ENCODE measurements at regions not wholly inside any gene's neighbourhood (a gene's known extent, or its start where the extent isn't known, plus 50 kb on each side); places are given as distances from the start of the nearest gene placed in this dataset.
"Not testable (repeated sequence)": the region's sequence is repeated elsewhere in the genome, so short reads cannot be mapped to it uniquely, and the experiment has no call there.

DNA sequence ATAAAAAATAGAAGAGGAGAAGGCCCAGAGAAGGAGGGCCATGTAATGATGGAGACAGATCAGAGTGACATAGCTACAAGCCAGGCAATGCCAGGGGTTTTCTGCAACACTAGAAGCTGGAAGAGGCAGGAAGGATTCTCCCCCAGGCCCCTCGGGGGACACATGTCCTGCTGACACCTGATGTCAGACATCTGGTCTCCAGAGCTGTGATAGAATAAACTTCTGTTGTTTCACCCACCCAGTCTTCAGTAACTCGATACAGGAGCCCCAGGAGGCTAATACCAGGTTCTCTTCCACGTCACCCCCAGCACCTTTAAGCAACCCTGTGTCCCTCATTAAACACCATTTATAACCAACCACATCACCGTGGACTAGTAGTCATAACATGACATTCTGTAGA is 94.9 kb downstream of the TMEM130 start:
- no peak for DNase-seq (ENCODE audit: low read depth)

- DNase-seq (ENCODE audit: low read depth), result no peak
Observed at GRCh38 chr7:98777051-98777450, 92.8 kb downstream of the TMEM130 start.

- no peak for DNase-seq (ENCODE audit: low read depth)
Observed at GRCh38 chr7:98778421-98778820, 91.4 kb downstream of the TMEM130 start.

DNA sequence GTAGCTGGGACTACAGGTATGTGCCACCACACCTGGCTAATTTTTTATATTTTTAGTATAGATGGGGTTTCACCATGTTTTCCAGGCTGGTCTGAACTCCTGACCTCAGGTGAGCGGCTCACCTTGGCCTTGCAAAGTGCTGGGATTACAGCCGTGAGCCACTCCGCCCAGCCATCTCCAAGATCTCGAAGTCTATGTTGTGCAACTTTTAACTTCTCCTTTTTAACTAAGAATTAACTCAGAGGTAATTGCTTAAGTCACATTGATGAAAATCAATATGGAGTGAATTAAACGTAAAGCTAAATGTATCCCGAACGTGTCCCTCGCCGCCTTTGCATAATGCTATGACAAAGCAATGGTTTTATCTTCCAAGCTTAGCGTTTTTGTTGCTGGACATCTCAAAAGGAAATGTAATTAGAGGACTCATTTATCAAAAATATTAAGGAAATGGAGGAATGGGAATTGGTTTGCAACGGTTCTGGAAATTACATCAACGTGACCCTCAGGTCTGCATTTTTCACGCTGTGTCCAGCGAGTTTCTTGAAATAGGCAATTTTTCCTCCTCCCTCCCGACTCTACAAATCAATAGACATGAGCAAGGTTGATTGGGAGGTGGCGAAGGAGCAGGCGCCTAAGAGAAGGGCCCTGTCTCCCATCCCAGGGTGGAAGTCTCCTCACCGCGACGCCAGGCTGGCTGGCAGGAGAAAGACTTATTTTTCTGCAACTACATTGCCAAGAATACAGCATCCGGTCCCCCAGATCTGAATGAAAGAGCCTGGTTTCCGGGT is 89.8 kb downstream of the TMEM130 start:
- DNase-seq (ENCODE audit: low read depth), result no peak

DNA sequence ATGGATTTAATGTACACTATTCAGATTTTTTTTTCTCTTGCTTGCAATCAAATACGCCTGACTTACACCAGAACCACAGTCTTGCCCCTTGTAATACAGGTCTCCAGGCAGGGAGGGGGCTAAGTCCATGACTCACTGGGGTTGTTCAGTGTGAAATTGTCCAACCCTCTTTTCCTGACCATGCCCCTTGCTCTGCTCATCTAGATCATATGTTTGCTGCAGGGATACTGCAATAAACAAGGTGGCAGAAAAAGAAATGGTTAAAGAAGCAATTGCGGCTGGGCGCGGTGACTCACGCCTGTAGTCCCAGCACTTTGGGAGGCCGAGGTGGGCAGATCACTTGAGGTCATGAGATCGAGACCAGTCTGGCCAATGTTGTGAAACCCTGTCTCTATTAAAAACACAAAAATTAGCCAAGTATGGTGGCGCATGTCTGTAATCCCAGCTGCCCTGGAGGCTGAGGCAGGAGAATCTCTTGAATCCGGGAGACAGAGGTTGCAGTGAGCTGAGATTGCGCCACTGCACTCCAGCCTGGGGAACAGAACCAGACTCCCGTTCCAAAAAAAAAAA is 85.5 kb downstream of the TMEM130 start:
- DNase-seq (ENCODE audit: low read depth), result no peak

- no peak for DNase-seq (ENCODE audit: low read depth)
Observed at GRCh38 chr7:98785929-98786571, 83.8 kb downstream of the TMEM130 start.

DNA sequence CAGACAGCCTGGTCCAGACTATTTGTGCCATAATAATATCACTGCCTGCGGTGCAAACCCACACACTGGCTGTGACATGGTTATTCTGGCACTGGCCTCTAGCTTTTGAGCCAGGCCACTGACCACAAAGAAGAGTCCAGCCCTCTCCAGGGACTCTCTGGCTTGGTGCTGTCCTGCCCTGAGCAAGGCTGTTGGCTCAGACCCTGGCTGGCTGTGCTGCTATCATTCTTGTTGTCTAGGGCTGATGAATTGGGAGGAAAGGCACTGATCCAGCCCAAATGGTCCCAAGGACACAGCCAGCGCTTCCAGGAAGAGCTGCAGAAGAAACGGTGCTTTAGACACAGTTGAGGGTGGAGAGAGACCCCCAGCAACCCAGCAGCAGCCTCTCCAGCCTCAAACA is 80.8 kb downstream of the TMEM130 start:
- DNase-seq (ENCODE audit: low read depth), result no peak

GRCh38 chr7:98794453-98794852 is 75.4 kb downstream of the TMEM130 start:
- DNase-seq (ENCODE audit: low read depth), result not testable (repeated sequence)

- no peak for DNase-seq (ENCODE audit: low read depth)
Observed at GRCh38 chr7:98795741-98796493, 73.9 kb downstream of the TMEM130 start.
